Upper lobe of left lung (tissue), 6 donors: ENCODE measurements at regions not wholly inside any gene's neighbourhood (a gene's known extent, or its start where the extent isn't known, plus 50 kb on each side); places are given as distances from the start of the nearest gene placed in this dataset.

Source experiments
- ATAC-seq, 2 donors: fragments of 200-7000 bp; cut with Tn5 transposase; one replicate each; pipeline ENCODE4 v1.9.1; 2022; ENCODE audit warnings: mild to moderate bottlenecking in 2 of 2, moderate library complexity in 2 of 2; ENCODE audit not compliant: low FRiP score in 2 of 2
- DNase-seq, 2 donors: peaks; one replicate each; pipeline ENCODE4 v3.0.0-alpha.2; 2019 to 2020
- H3K27ac ChIP-seq, 4 donors: fragments of 200-600 bp; sonication (generic); one replicate each; pipeline ENCODE4 v1.5.1; 2016 to 2019
- H3K27me3 ChIP-seq, 4 donors: fragments of 200-600 bp; sonication (generic); one replicate each; pipeline ENCODE4 v1.5.1; 2017 to 2019
- H3K36me3 ChIP-seq, 4 donors: fragments of 200-600 bp; sonication (generic); one replicate each; pipeline ENCODE4 v1.5.1; 2016 to 2019
- H3K4me1 ChIP-seq, 4 donors: fragments of 200-600 bp; sonication (generic); one replicate each; pipeline ENCODE4 v1.5.1; 2018 to 2019
- H3K4me3 ChIP-seq, 4 donors: fragments of 200-600 bp; sonication (generic); one replicate each; pipeline ENCODE4 v1.5.1; 2017 to 2019; ENCODE audit warnings: mild to moderate bottlenecking in 2 of 4, moderate library complexity in 1 of 4
- H3K9me3 ChIP-seq, 4 donors: fragments of 200-600 bp; sonication (generic); one replicate each; pipeline ENCODE4 v1.5.1; 2018 to 2019
- CTCF ChIP-seq, 6 experiments: fragments of 450-650 bp in 4 of 6; fragments of 200-600 bp in 2 of 6; sonication (generic) in 2 of 6; IDR thresholded peaks; one replicate each; pipeline ENCODE4 v1.5.1; 2016 to 2019; ENCODE audit warnings: antibody characterized with exemption in 6 of 6
- EP300 ChIP-seq, 4 donors: sonication (generic); formaldehyde crosslinking; IDR thresholded peaks; one replicate each; pipeline ENCODE4 v1.5.1; 2017; ENCODE audit warnings: antibody characterized with exemption in 4 of 4, control low read depth in 2 of 4
- POLR2A ChIP-seq, 4 donors: fragments of 450-650 bp; IDR thresholded peaks; one replicate each; pipeline ENCODE4 v1.5.1; 2016 to 2017; ENCODE audit warnings: antibody characterized with exemption in 4 of 4, mild to moderate bottlenecking in 2 of 4
- POLR2AphosphoS5 ChIP-seq, 2 donors: sonication (generic); formaldehyde crosslinking; IDR thresholded peaks; one replicate each; pipeline ENCODE4 v1.5.1; 2017; ENCODE audit warnings: antibody characterized with exemption in 2 of 2
- WGBS, 2 donors: methylation state at CpG; one replicate each; pipeline ENCODE4 v1.1.5; 2017 to 2018; 5-methylcytosine and 5-hydroxymethylcytosine counted together
- donor health status: DM: no; HTN: no; CAD: no; lungs with moderate emphysema.
- donor health status: DM: no; HTN: yes; CAD: no; lungs with severe emphysema.

DNA sequence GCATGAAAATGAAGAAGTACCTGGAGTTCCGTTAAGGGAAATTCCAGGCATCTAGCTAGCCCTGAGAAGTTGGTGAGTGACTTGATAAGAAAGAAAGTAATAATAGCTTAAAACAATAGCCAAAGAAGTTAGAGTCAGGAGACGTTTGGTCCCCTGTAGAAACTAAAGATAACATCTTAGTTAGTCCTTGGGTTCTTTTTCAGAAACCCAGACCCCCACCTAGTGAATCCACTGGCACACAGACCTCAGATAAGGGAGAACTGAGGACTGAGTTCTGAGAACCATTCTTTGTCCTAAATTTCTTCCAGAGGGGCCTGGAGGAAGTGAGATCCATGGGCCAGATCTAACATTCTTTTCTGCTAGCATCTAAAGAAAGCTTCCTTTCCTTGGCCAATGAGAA, 335.4 kb downstream of the SLC4A3 start:
- TF ChIP-seq EP300 (IDR thresholded peaks at IDR 0.05): no peak
- TF ChIP-seq POLR2A (IDR thresholded peaks at IDR 0.05): no peak
- no peak for TF ChIP-seq CTCF (IDR thresholded peaks at IDR 0.05)
- no peak for TF ChIP-seq POLR2AphosphoS5 (IDR thresholded peaks at IDR 0.05)
- no peaks in the 10 kb centered on the region for H3K9me3 ChIP-seq
- WGBS, 2 donors: 56 to 76% methylated on average over 2 of the region's 2 CpGs
- H3K27ac ChIP-seq: no peak overlapping the region
- H3K4me1 ChIP-seq: no peaks in the 10 kb centered on the region
- H3K27me3 ChIP-seq: no peaks in the 10 kb centered on the region
- no peaks in the 10 kb centered on the region for H3K36me3 ChIP-seq
- DNase-seq (no peak), ATAC-seq (no peak)
- no peak overlapping the region for H3K4me3 ChIP-seq

DNA sequence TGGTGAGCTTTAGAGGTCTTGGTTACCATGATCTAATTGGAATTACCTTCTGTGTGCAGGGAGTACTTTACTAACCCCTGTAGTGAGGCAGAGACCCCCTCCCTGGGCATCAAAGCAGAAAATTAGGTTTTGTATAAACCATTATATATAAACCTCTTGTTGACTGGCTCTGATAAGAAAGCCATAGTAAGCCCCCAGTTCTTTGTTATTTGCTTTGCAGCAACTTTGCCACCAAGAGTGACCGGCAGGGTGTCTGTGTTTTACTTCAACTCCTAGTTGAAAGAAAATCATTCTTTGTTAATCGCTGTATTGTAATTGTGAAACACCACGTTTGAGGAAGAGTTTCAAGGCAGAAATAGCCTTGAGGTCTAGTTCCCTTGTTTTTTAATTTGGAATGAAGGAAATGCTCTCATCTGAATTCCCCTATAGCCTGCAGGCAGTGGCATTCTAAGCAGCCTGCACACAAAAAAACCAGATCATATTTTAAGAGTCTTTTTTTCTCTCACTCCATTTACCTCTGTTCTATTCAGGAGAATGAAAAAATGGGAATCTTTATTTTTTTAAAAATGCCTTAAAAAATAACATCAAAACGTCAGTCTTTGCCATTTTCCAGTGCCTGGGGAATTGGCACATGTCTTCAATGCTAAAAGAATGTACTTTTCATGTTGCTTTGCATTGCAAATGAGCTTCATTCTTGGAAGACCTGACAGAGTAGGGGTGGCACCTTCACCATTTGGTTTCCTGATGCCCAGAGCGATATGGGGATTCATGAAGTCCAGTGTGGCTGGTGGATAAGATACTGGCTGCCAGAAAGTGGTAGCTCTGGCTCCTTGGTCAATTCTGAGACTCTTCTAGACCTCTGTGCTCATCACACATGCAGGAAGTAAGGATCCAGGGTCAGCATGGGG, 338.1 kb downstream of the SLC4A3 start:
- TF ChIP-seq POLR2AphosphoS5 (IDR thresholded peaks at IDR 0.05) (no peak), CTCF (IDR thresholded peaks at IDR 0.05) (no peak), POLR2A (IDR thresholded peaks at IDR 0.05) (no peak), EP300 (IDR thresholded peaks at IDR 0.05) (no peak)
- DNase-seq (no peak), ATAC-seq (no peak)
- 44 to 55% methylated on average over 5 of the region's 5 CpGs for WGBS, 2 donors
- no peaks in the 10 kb centered on the region for H3K36me3 ChIP-seq
- no peak overlapping the region for H3K27ac ChIP-seq
- H3K4me3 ChIP-seq: no peak overlapping the region
- no peaks in the 10 kb centered on the region for H3K27me3 ChIP-seq
- H3K4me1 ChIP-seq: no peaks in the 10 kb centered on the region
- no peaks in the 10 kb centered on the region for H3K9me3 ChIP-seq

DNA sequence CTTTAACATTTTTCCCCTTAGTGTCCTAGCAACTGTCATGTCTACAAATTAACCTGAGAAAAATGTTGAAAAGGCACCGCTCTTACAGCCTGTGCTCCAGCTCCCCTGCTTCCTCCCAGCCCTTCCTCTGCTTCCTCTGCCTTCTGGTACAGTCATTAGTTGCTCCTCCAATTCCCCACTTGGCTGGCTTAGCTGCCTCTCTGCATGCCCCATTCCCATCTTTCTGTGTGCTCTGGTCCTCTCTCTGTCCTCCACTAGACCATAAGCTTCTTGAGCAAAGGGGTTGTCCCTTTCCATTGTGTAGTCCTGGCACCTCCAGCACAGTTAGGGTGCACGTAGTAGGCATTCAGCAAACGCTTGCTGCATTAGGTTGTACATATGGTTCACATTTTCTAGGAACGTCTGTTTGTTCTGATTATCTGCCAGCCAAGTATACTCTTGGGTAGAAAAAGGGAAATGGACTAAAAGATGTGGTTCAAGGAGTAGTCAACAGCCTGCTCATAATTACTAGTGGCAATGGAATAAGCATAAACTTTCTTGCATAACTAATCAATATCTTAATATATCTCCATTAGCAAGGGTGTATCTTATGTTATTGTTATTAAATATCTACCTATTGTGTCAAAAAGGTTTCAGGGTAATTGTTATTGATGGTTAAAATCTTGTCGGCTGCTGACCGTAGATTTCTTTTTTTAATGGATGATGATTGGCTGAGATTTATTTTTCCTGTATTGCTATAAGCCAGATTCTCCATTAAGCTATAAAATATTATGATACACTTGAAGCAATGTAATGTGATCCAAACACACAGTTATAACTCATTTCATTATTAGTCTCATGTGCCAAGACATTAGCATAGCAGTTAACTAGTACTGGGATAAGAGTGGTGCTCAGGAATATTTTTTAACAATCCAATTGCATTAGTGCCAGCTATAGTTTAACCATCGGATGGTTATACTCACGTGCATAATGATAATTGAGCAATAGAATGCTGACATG, 340.1 kb downstream of the SLC4A3 start:
- Histone ChIP-seq H3K4me3 (no peak overlapping the region), H3K27me3 (no peaks in the 10 kb centered on the region), H3K27ac (no peak overlapping the region), H3K36me3 (no peaks in the 10 kb centered on the region), H3K9me3 (no peaks in the 10 kb centered on the region), H3K4me1 (no peaks in the 10 kb centered on the region)
- WGBS, 2 donors: 76 to 78% methylated on average over 8 of the region's 8 CpGs
- DNase-seq: no peak
- no peak for ATAC-seq
- TF ChIP-seq CTCF (IDR thresholded peaks at IDR 0.05): no peak
- TF ChIP-seq EP300 (IDR thresholded peaks at IDR 0.05): no peak
- TF ChIP-seq POLR2AphosphoS5 (IDR thresholded peaks at IDR 0.05): no peak
- TF ChIP-seq POLR2A (IDR thresholded peaks at IDR 0.05): no peak

- ATAC-seq (no peak), DNase-seq (no peak)
- WGBS, 2 donors: 76 to 77% methylated on average over 6 of the region's 6 CpGs
- H3K4me1 ChIP-seq: no peaks in the 10 kb centered on the region
- H3K36me3 ChIP-seq: no peaks in the 10 kb centered on the region
- no peak overlapping the region for H3K27ac ChIP-seq
- H3K9me3 ChIP-seq: no peaks in the 10 kb centered on the region
- no peak overlapping the region for H3K4me3 ChIP-seq
- no peak for TF ChIP-seq POLR2A (IDR thresholded peaks at IDR 0.05)
- TF ChIP-seq EP300 (IDR thresholded peaks at IDR 0.05): no peak
- no peak for TF ChIP-seq POLR2AphosphoS5 (IDR thresholded peaks at IDR 0.05)
- no peak for TF ChIP-seq CTCF (IDR thresholded peaks at IDR 0.05)
- no peaks in the 10 kb centered on the region for H3K27me3 ChIP-seq
These were observed 341.4 kb downstream of the SLC4A3 start for GRCh38 chr2:219968685-219969345.
